Mammary epithelial cell (primary cell): ENCODE measurements at regions not wholly inside any gene's neighbourhood (a gene's known extent, or its start where the extent isn't known, plus 50 kb on each side); places are given as distances from the start of the nearest gene placed in this dataset.

Experiments
- EZH2 ChIP-seq: IDR thresholded peaks from 2 replicates; pipeline ENCODE4 v1.6.1; 2012; ENCODE audit warnings: low read length, inconsistent platforms, borderline replicate concordance
- TF ChIP-seq, protein P1 (sequence below), 2 donors: IDR thresholded peaks in 1 of 2; conservative IDR thresholded peaks in 1 of 2; 2 replicates each; pipeline ENCODE4 v1.5.1; 2011 to 2012; ENCODE audit warnings: inconsistent platforms in 2 of 2, low read length in 2 of 2, mild to moderate bottlenecking in 2 of 2, control low read depth in 1 of 2, low read depth in 1 of 2; ENCODE audit not compliant: insufficient read depth in 1 of 2; ENCODE audit errors: extremely low read depth in 1 of 2

DNA sequence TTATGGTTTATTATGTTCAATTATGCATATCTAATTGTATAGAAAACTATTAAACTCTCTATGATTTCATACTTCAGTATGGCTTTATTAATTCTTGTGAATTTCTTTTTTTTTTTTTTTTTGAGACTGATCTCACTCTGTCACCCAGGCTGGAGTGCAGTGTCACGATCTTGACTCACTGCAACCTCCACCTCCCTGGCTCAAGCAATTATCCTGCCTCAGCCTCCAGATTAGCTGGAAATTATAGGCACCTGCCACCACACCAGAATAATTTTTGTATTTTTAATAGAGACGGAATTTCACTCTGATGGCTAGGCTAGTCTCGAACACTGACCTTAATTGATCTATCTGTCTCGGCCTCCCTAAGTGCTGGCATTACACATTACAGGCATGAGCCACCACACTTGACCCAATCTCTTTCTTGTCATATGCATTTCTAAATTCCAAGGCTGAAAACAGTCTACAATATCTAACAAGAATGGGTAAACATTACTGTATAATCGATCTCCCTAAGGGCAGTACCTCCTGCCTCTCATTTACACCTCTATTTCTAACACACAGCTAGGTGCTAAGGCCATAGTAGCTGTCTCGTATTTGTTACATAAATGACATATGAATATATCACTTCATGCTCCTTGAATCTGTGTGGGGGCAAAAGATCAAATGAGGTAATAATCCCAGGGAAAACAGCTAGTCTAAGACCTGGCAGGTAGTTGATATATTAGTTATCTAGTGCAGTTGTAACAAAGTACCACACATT lies 258.2 kb upstream of the CDH8 start:
- no peak for TF ChIP-seq EZH2
- TF ChIP-seq, protein P1, sequence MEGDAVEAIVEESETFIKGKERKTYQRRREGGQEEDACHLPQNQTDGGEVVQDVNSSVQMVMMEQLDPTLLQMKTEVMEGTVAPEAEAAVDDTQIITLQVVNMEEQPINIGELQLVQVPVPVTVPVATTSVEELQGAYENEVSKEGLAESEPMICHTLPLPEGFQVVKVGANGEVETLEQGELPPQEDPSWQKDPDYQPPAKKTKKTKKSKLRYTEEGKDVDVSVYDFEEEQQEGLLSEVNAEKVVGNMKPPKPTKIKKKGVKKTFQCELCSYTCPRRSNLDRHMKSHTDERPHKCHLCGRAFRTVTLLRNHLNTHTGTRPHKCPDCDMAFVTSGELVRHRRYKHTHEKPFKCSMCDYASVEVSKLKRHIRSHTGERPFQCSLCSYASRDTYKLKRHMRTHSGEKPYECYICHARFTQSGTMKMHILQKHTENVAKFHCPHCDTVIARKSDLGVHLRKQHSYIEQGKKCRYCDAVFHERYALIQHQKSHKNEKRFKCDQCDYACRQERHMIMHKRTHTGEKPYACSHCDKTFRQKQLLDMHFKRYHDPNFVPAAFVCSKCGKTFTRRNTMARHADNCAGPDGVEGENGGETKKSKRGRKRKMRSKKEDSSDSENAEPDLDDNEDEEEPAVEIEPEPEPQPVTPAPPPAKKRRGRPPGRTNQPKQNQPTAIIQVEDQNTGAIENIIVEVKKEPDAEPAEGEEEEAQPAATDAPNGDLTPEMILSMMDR (conservative IDR thresholded peaks at IDR 0.05 in 1 of 2, IDR thresholded peaks at IDR 0.05 in 1 of 2; ENCODE audit: extremely low read depth in 1 of 2, insufficient read depth in 1 of 2, low read depth in 1 of 2, low read length in 2 of 2) = no peak
